ENCODE measurements at regions not wholly inside any gene's neighbourhood (a gene's known extent, or its start where the extent isn't known, plus 50 kb on each side); places are given as distances from the start of the nearest gene placed in this dataset.
A peak's percentile ranks its signal among the peaks of the same experiment; 100 is the strongest.

- no peak for TF ChIP-seq CTCF (IDR thresholded peaks at IDR 0.05; ENCODE audit: low read depth, low read length)
- DNase-seq (ENCODE audit: low read depth in 2 of 2), result no peak
- no peak overlapping the region for H3K4me3 ChIP-seq (replicated peaks in 1 of 2; ENCODE audit: low read depth in 2 of 2, low read length in 2 of 2)
These were observed 255.7 kb downstream of the DLEU7 start for GRCh38 chr13:50587645-50588373.

GRCh38 chr13:50588491-50589130 lies 254.9 kb downstream of the DLEU7 start:
- DNase-seq (ENCODE audit: low read depth in 2 of 2), result peak in 1 of 2 donors; percentile 52
- no peak for TF ChIP-seq CTCF (IDR thresholded peaks at IDR 0.05; ENCODE audit: low read depth, low read length)
- no peak overlapping the region for H3K4me3 ChIP-seq (replicated peaks in 1 of 2; ENCODE audit: low read depth in 2 of 2, low read length in 2 of 2)

GRCh38 chr13:50589139-50589538 lies 254.4 kb downstream of the DLEU7 start:
- DNase-seq (ENCODE audit: low read depth in 2 of 2), result peak; percentile 69 to 91
- TF ChIP-seq CTCF (IDR thresholded peaks at IDR 0.05; ENCODE audit: low read depth, low read length), result no peak
- H3K4me3 ChIP-seq (replicated peaks in 1 of 2; ENCODE audit: low read depth in 2 of 2, low read length in 2 of 2), result no peak overlapping the region

DNA sequence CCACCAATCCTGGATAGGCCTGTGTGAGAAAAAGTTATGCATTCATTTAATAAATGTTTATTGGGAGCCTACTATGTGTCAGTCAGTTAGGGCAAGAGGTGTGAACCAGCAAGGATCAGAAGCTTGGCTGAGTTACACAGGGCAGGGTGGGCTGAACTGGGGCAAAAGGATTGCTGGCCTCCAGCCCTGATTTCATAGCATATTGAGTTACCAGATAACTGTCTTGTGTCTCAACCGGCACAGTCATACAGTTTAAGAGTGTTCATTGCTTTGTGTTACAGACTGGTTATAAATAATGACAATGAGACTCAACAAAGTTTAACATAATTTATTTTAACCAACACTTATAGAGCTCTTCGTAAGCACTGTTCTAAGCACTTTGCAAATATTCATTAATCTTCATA lies 253.8 kb downstream of the DLEU7 start:
- no peak for TF ChIP-seq CTCF (IDR thresholded peaks at IDR 0.05; ENCODE audit: low read depth, low read length)
- no peak overlapping the region for H3K4me3 ChIP-seq (replicated peaks in 1 of 2; ENCODE audit: low read depth in 2 of 2, low read length in 2 of 2)
- DNase-seq (ENCODE audit: low read depth in 2 of 2), result peak; percentile 71 to 91

- DNase-seq (ENCODE audit: low read depth in 2 of 2), result peak; percentile 50 to 91
- H3K4me3 ChIP-seq (replicated peaks in 1 of 2; ENCODE audit: low read depth in 2 of 2, low read length in 2 of 2), result no peak overlapping the region
- no peak for TF ChIP-seq CTCF (IDR thresholded peaks at IDR 0.05; ENCODE audit: low read depth, low read length)
These were observed 250.9 kb downstream of the DLEU7 start for GRCh38 chr13:50592412-50593155.

DNA sequence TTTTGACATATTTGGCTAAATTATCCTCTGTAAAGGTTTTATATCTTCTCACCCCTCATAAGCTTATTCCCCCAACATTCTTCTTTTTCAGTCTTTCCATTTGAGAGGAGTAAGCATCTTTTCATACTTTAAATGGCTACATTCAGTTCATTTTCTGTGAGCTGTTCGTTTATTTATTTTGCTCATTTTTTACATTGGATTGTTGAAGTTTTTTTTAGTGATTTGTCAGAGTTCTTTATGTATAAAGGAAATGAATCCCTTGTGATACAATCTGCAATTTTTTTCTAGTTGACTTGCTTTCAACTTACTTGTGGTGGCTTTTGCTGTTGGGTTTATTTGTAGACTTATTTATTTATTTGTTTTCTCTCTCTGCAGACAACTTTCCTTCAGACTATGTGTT lies 250.3 kb downstream of the DLEU7 start:
- DNase-seq (ENCODE audit: low read depth in 2 of 2), result no peak
- TF ChIP-seq CTCF (IDR thresholded peaks at IDR 0.05; ENCODE audit: low read depth, low read length), result no peak
- H3K4me3 ChIP-seq (replicated peaks in 1 of 2; ENCODE audit: low read depth in 2 of 2, low read length in 2 of 2), result no peak overlapping the region
